SK-N-SH (cell line): ENCODE measurements at regions not wholly inside any gene's neighbourhood (a gene's known extent, or its start where the extent isn't known, plus 50 kb on each side); places are given as distances from the start of the nearest gene placed in this dataset.

ENCODE experiments used
- TAF1 ChIP-seq: IDR thresholded peaks from 2 replicates; pipeline ENCODE4 v1.6.1; 2012; ENCODE audit warnings: low read depth, mild to moderate bottlenecking, low read length, moderate library complexity, borderline replicate concordance
- TF ChIP-seq, protein P1 (sequence below): fragments of 200-600 bp; sonication (generic); IDR thresholded peaks from 2 replicates; pipeline ENCODE4 v1.6.1; 2017; ENCODE audit warnings: antibody characterized with exemption, mild to moderate bottlenecking, moderate library complexity
- TF ChIP-seq, protein P2 (sequence below): fragments of 150-350 bp; IDR thresholded peaks from 2 replicates; pipeline ENCODE4 v1.6.1; 2017; ENCODE audit warnings: antibody characterized with exemption, low read length, low read depth, borderline replicate concordance

DNA sequence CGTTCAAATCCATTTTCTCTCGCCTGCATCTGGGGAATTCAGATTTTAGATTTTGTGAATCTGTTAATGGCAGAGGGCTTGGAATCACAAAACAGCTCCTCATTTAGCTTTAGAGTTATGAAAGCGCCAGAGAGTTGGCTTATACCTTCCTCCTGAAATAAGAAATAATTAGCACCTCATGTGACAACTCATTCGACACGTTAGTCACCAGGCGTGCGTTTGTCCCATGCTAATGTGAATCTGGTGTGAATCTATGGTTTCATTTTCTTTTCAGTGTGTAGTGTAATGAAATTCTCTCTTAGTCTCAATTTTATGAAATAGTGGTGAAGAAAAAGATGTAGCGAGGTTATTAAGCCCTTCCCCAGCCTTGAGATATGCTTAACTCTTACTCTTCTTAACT lies 89.4 kb downstream of the EDEM1 start:
- TF ChIP-seq, protein P1, sequence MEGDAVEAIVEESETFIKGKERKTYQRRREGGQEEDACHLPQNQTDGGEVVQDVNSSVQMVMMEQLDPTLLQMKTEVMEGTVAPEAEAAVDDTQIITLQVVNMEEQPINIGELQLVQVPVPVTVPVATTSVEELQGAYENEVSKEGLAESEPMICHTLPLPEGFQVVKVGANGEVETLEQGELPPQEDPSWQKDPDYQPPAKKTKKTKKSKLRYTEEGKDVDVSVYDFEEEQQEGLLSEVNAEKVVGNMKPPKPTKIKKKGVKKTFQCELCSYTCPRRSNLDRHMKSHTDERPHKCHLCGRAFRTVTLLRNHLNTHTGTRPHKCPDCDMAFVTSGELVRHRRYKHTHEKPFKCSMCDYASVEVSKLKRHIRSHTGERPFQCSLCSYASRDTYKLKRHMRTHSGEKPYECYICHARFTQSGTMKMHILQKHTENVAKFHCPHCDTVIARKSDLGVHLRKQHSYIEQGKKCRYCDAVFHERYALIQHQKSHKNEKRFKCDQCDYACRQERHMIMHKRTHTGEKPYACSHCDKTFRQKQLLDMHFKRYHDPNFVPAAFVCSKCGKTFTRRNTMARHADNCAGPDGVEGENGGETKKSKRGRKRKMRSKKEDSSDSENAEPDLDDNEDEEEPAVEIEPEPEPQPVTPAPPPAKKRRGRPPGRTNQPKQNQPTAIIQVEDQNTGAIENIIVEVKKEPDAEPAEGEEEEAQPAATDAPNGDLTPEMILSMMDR: no peak
- TF ChIP-seq, protein P2, sequence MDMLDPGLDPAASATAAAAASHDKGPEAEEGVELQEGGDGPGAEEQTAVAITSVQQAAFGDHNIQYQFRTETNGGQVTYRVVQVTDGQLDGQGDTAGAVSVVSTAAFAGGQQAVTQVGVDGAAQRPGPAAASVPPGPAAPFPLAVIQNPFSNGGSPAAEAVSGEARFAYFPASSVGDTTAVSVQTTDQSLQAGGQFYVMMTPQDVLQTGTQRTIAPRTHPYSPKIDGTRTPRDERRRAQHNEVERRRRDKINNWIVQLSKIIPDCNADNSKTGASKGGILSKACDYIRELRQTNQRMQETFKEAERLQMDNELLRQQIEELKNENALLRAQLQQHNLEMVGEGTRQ: no peak
- no peak for TF ChIP-seq TAF1
